PFSK-1 (cell line): ENCODE measurements at regions not wholly inside any gene's neighbourhood (a gene's known extent, or its start where the extent isn't known, plus 50 kb on each side); places are given as distances from the start of the nearest gene placed in this dataset.

Source experiments
- FOXP2 ChIP-seq: optimal IDR thresholded peaks from 2 replicates; pipeline ENCODE3; 2011; ENCODE audit warnings: borderline replicate concordance, control low read depth, inconsistent platforms; ENCODE audit not compliant: insufficient read depth; ENCODE audit errors: extremely low read length, extremely low read depth
- POLR2AphosphoS5 ChIP-seq: IDR thresholded peaks from 2 replicates; pipeline ENCODE4 v1.6.1; 2012; ENCODE audit warnings: low read depth, mild to moderate bottlenecking, control low read depth, low read length, moderate library complexity
- REST ChIP-seq, 2 experiments: IDR thresholded peaks; 2 replicates each; pipeline versions ENCODE4 v1.6.1 to v1.8.0; 2011 to 2012; ENCODE audit warnings: low read depth in 2 of 2, low read length in 2 of 2, control low read depth in 1 of 2, inconsistent platforms in 1 of 2, mild to moderate bottlenecking in 1 of 2, moderate library complexity in 1 of 2; ENCODE audit not compliant: insufficient read depth in 1 of 2
- SIN3A ChIP-seq: IDR thresholded peaks from 2 replicates; pipeline ENCODE4 v1.6.1; 2012; ENCODE audit warnings: mild to moderate bottlenecking, low read length, moderate library complexity, borderline replicate concordance; ENCODE audit not compliant: insufficient read depth
- TAF1 ChIP-seq: IDR thresholded peaks from 2 replicates; pipeline ENCODE4 v1.6.1; 2012; ENCODE audit warnings: low read length, control low read depth, borderline replicate concordance; ENCODE audit not compliant: insufficient read depth

- TF ChIP-seq POLR2AphosphoS5 (no peak), REST (IDR thresholded peaks at IDR 0.05; ENCODE audit: insufficient read depth in 1 of 2, low read depth in 2 of 2, low read length in 2 of 2) (no peak), TAF1 (no peak), FOXP2 (no peak), SIN3A (no peak)
Observed at GRCh38 chr22:47371263-47372090, 609.0 kb downstream of the TBC1D22A start.

GRCh38 chr22:47370448-47371262 is 608.2 kb downstream of the TBC1D22A start:
- TF ChIP-seq POLR2AphosphoS5 (no peak), SIN3A (no peak), REST (IDR thresholded peaks at IDR 0.05; ENCODE audit: insufficient read depth in 1 of 2, low read depth in 2 of 2, low read length in 2 of 2) (no peak), TAF1 (no peak), FOXP2 (no peak)

GRCh38 chr22:47369431-47370015 is 607.1 kb downstream of the TBC1D22A start:
- no peak for TF ChIP-seq REST (IDR thresholded peaks at IDR 0.05; ENCODE audit: insufficient read depth in 1 of 2, low read depth in 2 of 2, low read length in 2 of 2)
- no peak for TF ChIP-seq POLR2AphosphoS5
- no peak for TF ChIP-seq FOXP2
- TF ChIP-seq TAF1, result no peak
- no peak for TF ChIP-seq SIN3A

GRCh38 chr22:47369020-47369419 is 606.6 kb downstream of the TBC1D22A start:
- TF ChIP-seq REST (IDR thresholded peaks at IDR 0.05; ENCODE audit: insufficient read depth in 1 of 2, low read depth in 2 of 2, low read length in 2 of 2) (no peak), POLR2AphosphoS5 (no peak), TAF1 (no peak), SIN3A (no peak), FOXP2 (no peak)
